ENCODE measurements at regions not wholly inside any gene's neighbourhood (a gene's known extent, or its start where the extent isn't known, plus 50 kb on each side); places are given as distances from the start of the nearest gene placed in this dataset.

- TF ChIP-seq POLR2A (IDR thresholded peaks at IDR 0.05; ENCODE audit: borderline replicate concordance, extremely low read depth, insufficient read depth, insufficient read length) (no peak), EZH2 (IDR thresholded peaks at IDR 0.05) (no peak), CEBPB (IDR thresholded peaks at IDR 0.05; ENCODE audit: low read depth) (no peak), CTCF (IDR thresholded peaks at IDR 0.05 in 2 of 3, conservative IDR thresholded peaks at IDR 0.05 in 1 of 3; ENCODE audit: borderline replicate concordance in 1 of 3, insufficient read depth in 1 of 3, low read depth in 2 of 3, low read length in 2 of 3) (no peak), REST (IDR thresholded peaks at IDR 0.05; ENCODE audit: low read depth) (no peak), EZH2phosphoT487 (IDR thresholded peaks at IDR 0.05; ENCODE audit: borderline replicate concordance) (no peak), ZNF274 (IDR thresholded peaks at IDR 0.05; ENCODE audit: low read depth, low read length) (no peak), MAX (IDR thresholded peaks at IDR 0.05) (no peak), ATF3 (IDR thresholded peaks at IDR 0.05) (no peak), JUND (IDR thresholded peaks at IDR 0.05) (no peak), SIN3A (IDR thresholded peaks at IDR 0.05; ENCODE audit: low read depth) (no peak)
Observed at GRCh38 chr10:125554016-125554703, 128.8 kb downstream of the TEX36 start.

Measured in HCT116 (cell line).